OCI-LY3 (cell line): ENCODE measurements at regions not wholly inside any gene's neighbourhood (a gene's known extent, or its start where the extent isn't known, plus 50 kb on each side); places are given as distances from the start of the nearest gene placed in this dataset.

ENCODE experiments used
- EZH2phosphoT487 ChIP-seq: fragments of 200-600 bp; shearing (Covaris generic); IDR thresholded peaks from 2 replicates; pipeline ENCODE4 v1.6.1; 2018; ENCODE audit warnings: antibody characterized with exemption, mixed run types, low read depth
- TF ChIP-seq, protein P1 (sequence below): fragments of 200-600, 300-600 bp; sonication (generic); IDR thresholded peaks from 2 replicates; pipeline ENCODE4 v1.5.1; 2014; ENCODE audit warnings: antibody characterized with exemption, low read length, low read depth

GRCh38 chr20:17129089-17129488 is 97.8 kb upstream of the PCSK2 start:
- TF ChIP-seq, protein P1, sequence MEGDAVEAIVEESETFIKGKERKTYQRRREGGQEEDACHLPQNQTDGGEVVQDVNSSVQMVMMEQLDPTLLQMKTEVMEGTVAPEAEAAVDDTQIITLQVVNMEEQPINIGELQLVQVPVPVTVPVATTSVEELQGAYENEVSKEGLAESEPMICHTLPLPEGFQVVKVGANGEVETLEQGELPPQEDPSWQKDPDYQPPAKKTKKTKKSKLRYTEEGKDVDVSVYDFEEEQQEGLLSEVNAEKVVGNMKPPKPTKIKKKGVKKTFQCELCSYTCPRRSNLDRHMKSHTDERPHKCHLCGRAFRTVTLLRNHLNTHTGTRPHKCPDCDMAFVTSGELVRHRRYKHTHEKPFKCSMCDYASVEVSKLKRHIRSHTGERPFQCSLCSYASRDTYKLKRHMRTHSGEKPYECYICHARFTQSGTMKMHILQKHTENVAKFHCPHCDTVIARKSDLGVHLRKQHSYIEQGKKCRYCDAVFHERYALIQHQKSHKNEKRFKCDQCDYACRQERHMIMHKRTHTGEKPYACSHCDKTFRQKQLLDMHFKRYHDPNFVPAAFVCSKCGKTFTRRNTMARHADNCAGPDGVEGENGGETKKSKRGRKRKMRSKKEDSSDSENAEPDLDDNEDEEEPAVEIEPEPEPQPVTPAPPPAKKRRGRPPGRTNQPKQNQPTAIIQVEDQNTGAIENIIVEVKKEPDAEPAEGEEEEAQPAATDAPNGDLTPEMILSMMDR = no peak
- TF ChIP-seq EZH2phosphoT487 = no peak
